SH-SY5Y (cell line): ENCODE measurements at regions not wholly inside any gene's neighbourhood (a gene's known extent, or its start where the extent isn't known, plus 50 kb on each side); places are given as distances from the start of the nearest gene placed in this dataset.

Experiments used
- GATA2 ChIP-seq: IDR thresholded peaks from 2 replicates; pipeline ENCODE4 v1.6.1; 2011; ENCODE audit warnings: mild to moderate bottlenecking, low read depth, low read length
- GATA3 ChIP-seq: IDR thresholded peaks from 2 replicates; pipeline ENCODE4 v1.6.1; 2011; ENCODE audit warnings: low read depth, mild to moderate bottlenecking, low read length, moderate library complexity

DNA sequence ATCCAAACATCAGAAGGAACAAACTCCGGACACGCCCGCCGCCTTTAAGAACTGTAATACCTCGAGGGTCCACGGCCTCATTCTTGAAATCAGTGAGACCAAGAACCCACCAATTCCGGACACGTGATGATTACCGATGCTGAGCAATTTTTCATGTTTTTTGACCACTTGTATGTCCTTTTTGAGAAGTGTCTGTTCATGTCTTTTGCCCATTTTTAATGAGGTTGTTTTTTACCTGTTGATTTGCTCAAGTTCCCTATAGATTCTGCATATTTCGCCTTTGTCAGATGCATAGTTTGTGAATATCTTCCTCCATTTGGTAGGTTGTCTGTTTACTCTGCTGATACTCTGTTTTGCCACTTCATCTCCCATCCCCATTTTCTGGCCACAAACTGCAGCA, 150.4 kb downstream of the IRS1 start:
- TF ChIP-seq GATA3 (no peak), GATA2 (no peak)
